Fibroblast of lung (primary cell): ENCODE measurements at regions not wholly inside any gene's neighbourhood (a gene's known extent, or its start where the extent isn't known, plus 50 kb on each side); places are given as distances from the start of the nearest gene placed in this dataset.

ENCODE experiments used
- EZH2 ChIP-seq: IDR thresholded peaks from 2 replicates; pipeline ENCODE4 v1.5.1; 2012; ENCODE audit warnings: low read length, control low read depth, mild to moderate bottlenecking; ENCODE audit errors: missing control alignments
- TF ChIP-seq, protein P1 (sequence below), 2 donors: IDR thresholded peaks in 1 of 2; conservative IDR thresholded peaks in 1 of 2; 1 replicate in 1 of 2; 2 replicates in 1 of 2; pipeline ENCODE4 v1.5.1; 2011 to 2012; ENCODE audit warnings: low read length in 2 of 2, control low read depth in 1 of 2, inconsistent platforms in 1 of 2, low read depth in 1 of 2, mild to moderate bottlenecking in 1 of 2

DNA sequence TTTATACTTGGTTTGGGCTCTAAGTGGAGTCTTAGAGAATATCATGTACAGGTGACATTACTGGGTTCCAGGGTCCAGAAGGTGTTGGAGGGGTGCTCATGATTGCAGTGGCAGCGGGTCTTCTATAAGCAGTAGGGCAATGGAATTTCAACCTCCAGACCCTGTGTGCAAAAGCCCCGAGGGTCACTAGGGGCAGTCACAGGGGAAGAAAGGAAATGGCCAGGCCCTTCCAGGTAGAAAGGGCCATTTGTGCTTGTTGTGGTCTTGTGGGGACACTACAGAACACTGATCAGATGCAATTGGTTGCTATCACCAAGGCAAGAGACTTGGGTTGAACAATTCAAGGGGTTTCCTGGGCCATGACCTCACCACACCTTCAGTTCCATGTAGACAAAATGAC is 283.4 kb downstream of the GADD45G start:
- TF ChIP-seq, protein P1, sequence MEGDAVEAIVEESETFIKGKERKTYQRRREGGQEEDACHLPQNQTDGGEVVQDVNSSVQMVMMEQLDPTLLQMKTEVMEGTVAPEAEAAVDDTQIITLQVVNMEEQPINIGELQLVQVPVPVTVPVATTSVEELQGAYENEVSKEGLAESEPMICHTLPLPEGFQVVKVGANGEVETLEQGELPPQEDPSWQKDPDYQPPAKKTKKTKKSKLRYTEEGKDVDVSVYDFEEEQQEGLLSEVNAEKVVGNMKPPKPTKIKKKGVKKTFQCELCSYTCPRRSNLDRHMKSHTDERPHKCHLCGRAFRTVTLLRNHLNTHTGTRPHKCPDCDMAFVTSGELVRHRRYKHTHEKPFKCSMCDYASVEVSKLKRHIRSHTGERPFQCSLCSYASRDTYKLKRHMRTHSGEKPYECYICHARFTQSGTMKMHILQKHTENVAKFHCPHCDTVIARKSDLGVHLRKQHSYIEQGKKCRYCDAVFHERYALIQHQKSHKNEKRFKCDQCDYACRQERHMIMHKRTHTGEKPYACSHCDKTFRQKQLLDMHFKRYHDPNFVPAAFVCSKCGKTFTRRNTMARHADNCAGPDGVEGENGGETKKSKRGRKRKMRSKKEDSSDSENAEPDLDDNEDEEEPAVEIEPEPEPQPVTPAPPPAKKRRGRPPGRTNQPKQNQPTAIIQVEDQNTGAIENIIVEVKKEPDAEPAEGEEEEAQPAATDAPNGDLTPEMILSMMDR (conservative IDR thresholded peaks at IDR 0.05 in 1 of 2, IDR thresholded peaks at IDR 0.05 in 1 of 2; ENCODE audit: low read depth in 1 of 2, low read length in 2 of 2), result no peak
- no peak for TF ChIP-seq EZH2
